HG02798 (cell line): ENCODE measurements at regions not wholly inside any gene's neighbourhood (a gene's known extent, or its start where the extent isn't known, plus 50 kb on each side); places are given as distances from the start of the nearest gene placed in this dataset.
"Not testable (repeated sequence)": the region's sequence is repeated elsewhere in the genome, so short reads cannot be mapped to it uniquely, and the experiment has no call there.

Experiments used
- ATAC-seq: cut with Tn5 transposase; IDR thresholded peaks from one replicate; pipeline ENCODE4 v1.9.1; 2021; ENCODE audit warnings: mild to moderate bottlenecking; ENCODE audit not compliant: unreplicated experiment, poor library complexity

DNA sequence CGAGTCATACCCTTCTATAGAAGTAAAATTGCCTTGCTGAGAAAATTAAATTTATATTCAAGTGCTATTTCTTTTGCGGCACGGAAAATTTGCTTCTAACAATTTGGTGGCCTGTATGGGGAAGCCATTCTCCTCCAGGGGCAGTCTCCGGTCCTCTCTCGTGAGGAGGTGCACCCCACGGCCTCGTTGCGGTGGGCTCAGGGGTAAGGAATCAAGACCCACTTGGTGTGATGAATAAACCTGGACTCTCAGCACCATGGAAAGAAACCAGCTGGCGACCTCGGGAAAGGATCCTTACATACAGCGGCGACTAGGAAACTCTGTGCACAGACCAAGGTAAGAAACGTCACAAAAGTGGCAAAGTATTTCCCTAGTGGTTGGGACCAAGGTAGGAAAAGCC lies 252.9 kb downstream of the DPY19L2 start:
- no peak for ATAC-seq

DNA sequence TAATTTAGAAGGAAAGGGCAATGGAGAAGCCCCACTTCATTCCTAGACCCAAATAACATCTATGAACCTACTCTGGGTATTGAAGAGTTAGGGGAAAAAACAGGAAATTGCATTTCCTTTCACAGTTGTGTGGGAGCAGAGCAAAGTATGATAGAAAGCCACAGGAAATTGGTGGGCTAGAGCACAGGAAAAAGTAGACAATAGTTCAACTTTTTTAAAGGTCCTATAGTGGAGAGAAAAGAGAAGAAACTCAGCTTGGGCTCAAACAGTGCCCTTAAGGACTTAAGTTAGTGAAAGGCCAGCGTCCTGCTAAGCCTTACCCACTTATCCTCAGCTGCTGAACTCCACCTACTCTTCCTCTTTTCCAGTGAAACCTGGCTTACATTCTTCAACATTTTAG lies 258.1 kb downstream of the DPY19L2 start:
- no peak for ATAC-seq

- no peak for ATAC-seq
Observed at GRCh38 chr12:63406781-63407180, 255.8 kb upstream of the AVPR1A start.

- ATAC-seq: no peak
Observed at GRCh38 chr12:63404611-63405010, 253.6 kb upstream of the AVPR1A start.

GRCh38 chr12:63403256-63403655 lies 252.3 kb upstream of the AVPR1A start:
- no peak for ATAC-seq

DNA sequence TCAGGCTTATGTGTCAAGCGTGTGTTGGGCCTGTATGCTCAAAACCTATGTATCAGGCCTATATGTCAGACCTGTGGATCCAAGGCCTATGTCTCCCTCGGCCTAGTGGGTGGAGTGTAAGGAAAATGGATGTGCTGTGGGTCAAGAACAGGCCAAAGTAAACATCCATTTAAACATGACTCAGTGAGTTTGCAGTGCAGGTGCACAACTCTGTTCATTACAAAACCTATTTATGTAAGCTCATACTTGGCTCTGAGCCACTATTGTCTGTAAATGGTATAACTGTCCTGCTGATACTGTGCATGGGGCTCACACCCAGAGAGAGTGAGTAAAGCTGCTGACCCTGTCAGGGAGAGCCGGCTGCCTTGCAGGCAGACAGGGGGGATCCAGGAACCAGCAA lies 249.7 kb upstream of the AVPR1A start:
- ATAC-seq: no peak

- ATAC-seq: no peak
Observed at GRCh38 chr12:63400318-63400717, 249.3 kb upstream of the AVPR1A start.

- ATAC-seq: peak; percentile 57
Observed at GRCh38 chr12:63397807-63398206, 246.8 kb upstream of the AVPR1A start.

DNA sequence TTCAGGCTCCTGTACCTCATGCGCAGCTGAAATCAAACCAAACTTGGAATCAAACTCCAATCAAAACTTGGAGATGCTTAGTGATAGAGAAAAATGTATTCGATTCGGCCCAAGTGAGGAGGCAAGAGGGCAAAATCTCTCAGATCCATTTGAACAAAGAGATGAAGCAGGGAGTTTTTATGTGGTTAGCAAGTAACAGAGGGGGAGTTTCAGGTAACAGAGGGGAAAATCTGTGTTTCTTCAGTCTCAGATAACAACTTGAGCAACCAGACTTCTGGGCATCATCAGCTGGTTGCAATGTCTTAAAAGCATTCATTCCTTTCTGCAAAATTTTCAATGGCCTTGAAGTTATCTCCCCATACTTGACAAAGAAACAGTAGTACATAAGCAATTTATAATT lies 245.1 kb upstream of the AVPR1A start:
- peak; percentile 43 for ATAC-seq

- ATAC-seq: no peak
Observed at GRCh38 chr12:63394983-63395382, 244.0 kb upstream of the AVPR1A start.

- ATAC-seq: no peak
Observed at GRCh38 chr12:63394349-63394748, 243.3 kb upstream of the AVPR1A start.

- no peak for ATAC-seq
Observed at GRCh38 chr12:63389211-63389610, 238.2 kb upstream of the AVPR1A start.

DNA sequence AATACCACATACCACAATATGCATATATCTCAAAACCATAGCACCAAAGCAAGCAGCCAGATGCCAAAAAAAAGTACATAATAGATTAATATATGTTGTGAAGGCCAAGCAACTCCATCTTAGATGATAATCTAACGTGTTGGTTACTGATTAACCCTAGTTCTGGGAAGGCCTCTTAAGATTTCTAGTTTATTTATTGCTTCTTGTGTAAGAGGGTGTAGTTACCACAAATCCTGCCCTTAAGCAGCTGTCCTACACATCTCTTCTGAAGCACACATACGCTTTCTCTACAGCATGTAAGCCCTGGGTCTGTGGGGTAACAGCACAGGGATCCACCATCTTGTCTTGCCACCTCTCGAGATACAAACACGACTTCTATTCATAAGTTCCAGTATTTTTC lies 236.8 kb upstream of the AVPR1A start:
- ATAC-seq: no peak

DNA sequence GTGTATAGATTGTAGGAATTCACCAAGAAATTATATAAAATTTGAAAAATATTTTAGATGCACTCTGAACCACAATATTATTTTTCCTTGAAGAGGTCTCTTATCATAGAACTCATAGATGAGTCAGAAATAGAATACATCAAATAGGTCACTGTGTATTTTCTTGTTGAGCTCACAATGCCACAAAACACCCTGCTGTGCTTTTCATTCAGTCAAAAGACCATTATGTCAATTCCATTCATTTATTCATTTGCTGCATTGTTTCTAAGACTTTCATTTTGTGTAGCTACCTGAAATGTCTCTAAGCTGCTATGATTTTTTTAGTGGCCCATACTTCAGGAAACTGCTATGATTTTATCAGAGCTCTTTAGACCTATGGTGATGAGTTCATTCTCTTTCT lies 231.9 kb upstream of the AVPR1A start:
- ATAC-seq: no peak

- ATAC-seq: no peak
Observed at GRCh38 chr12:63362791-63363190, 211.8 kb upstream of the AVPR1A start.

GRCh38 chr12:63362166-63362565 lies 211.2 kb upstream of the AVPR1A start:
- no peak for ATAC-seq

- ATAC-seq: no peak
Observed at GRCh38 chr12:63354969-63355368, 204.0 kb upstream of the AVPR1A start.

DNA sequence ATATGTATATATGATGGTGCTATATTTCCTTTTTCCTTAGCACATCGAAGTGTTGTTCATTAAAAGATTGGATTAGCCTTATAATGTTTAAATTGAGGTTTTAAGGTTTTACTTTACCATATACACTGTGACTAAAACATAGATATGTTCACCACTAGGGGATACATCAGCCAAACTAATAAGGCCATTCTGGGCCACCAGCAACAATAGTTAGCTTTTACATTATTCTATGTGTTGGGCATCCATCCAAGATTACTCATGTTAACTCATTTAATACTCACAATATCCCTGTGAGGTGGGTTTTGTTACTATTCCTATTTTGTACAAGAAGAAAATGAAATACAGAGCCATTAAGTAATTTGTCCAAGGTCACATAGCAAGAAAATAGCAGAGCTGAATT lies 202.6 kb upstream of the AVPR1A start:
- no peak for ATAC-seq

GRCh38 chr12:63351370-63351769 lies 200.4 kb upstream of the AVPR1A start:
- ATAC-seq: no peak

DNA sequence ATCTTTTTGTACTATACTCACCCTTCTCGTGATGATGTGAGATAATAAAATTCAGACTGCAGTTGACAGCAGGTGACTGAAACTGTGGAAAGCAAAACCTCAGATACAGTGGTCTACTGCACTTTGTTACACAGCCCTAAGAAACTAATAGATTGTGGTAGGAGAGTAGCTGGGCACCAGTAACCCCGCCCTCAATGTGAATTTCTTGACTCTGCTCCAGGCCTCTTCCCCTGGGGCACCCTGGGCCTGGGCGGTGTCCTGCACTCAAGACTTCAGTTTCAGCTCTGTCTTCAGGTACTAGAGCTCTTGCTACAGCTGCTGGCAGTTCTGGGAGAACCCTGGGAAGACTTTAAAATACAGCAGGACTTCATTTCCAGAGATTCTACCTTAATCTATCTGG lies 197.6 kb upstream of the AVPR1A start:
- peak; percentile 55 for ATAC-seq

DNA sequence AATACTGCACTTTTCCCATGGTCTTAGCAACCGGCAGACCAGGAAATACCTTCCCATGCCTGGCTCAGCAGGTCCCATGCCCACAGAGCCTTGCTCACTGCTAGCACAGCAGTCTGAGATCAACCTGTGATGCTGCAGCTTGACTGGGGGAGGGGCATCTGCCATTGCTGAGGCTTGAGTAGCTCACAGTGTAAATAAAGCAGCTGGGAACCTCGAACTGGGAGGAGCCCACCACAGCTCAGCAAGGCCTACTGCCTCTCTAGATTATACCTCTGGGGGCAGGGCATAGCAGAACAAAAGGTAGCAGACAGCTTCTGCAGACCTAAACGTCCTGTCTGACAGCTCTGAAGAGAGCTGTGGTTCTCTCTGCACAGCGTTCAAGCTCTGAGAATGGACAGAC lies 186.2 kb upstream of the AVPR1A start:
- ATAC-seq: not testable (repeated sequence)

GRCh38 chr12:63326260-63326659 lies 175.3 kb upstream of the AVPR1A start:
- no peak for ATAC-seq

GRCh38 chr12:63325757-63326156 lies 174.8 kb upstream of the AVPR1A start:
- ATAC-seq: no peak
